ENCODE measurements at regions not wholly inside any gene's neighbourhood (a gene's known extent, or its start where the extent isn't known, plus 50 kb on each side); places are given as distances from the start of the nearest gene placed in this dataset.
A peak's percentile ranks its signal among the peaks of the same experiment; 100 is the strongest.

DNA sequence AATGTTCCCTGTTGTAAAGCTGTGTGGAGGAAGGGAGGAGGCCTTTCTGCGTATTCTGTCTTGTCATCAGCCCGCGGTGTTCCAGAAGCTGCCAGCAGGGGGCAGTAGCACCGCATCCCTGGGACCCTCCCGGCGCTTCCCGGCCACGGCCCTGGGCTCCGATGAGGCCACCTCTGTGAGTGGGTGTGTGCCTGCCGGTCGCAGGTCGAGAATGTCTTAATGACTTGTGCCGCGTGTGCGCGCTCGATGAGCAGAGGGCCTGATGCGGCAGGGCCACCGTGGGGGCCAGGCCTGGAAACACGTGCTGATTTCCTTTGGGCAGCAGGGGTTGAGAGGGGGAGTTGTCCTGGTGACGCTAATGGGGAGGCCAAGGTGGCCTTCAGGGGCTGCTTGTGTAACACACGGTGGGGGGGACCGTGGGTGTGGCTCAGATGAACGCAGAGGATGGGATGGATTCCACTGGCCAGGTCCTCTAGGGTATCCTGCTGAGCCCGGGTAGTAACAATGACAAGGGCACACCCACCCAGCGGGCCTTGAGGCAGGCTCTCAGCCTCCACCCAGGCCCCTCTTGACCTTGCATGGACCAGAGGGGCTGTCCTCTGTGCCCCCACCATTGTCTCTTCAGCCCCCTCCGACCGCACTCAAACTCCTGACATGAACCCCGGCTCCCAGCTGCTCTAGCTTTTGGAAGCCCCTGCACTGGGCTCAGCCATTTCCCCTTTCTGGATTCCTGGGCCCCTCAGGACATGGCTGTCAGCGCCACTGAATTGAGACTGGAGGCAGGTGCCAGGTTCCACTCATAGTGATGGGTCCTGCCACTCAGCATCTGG, 135.9 kb upstream of the PODXL start (continued):
- no peak for TF ChIP-seq NFYB (IDR thresholded peaks at IDR 0.05; ENCODE audit: extremely low read depth, insufficient read length)
- no peak for TF ChIP-seq HMG20A (CRISPR knock-in tag; conservative IDR thresholded peaks at IDR 0.05)
- peak; percentile 19 for TF ChIP-seq HNRNPLL (IDR thresholded peaks at IDR 0.05; ENCODE audit: low read depth, low read length, poor library complexity, severe bottlenecking)
- peak; percentile 70; the same call in 1 of the 2 replicates for TF ChIP-seq ZBTB7A (IDR thresholded peaks at IDR 0.05; ENCODE audit: borderline replicate concordance, control insufficient read depth, low read depth, low read length)
- TF ChIP-seq, protein P1, sequence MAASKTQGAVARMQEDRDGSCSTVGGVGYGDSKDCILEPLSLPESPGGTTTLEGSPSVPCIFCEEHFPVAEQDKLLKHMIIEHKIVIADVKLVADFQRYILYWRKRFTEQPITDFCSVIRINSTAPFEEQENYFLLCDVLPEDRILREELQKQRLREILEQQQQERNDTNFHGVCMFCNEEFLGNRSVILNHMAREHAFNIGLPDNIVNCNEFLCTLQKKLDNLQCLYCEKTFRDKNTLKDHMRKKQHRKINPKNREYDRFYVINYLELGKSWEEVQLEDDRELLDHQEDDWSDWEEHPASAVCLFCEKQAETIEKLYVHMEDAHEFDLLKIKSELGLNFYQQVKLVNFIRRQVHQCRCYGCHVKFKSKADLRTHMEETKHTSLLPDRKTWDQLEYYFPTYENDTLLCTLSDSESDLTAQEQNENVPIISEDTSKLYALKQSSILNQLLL (CRISPR knock-in tag; IDR thresholded peaks at IDR 0.05; ENCODE audit: borderline replicate concordance), result no peak
- TF ChIP-seq TEAD4 (IDR thresholded peaks at IDR 0.05; ENCODE audit: low read length), result no peak
- TF ChIP-seq TEAD4 (CRISPR knock-in tag; IDR thresholded peaks at IDR 0.05; ENCODE audit: borderline replicate concordance), result peak; percentile 76; the same call in 1 of the 2 replicates
- TF ChIP-seq, protein P2, sequence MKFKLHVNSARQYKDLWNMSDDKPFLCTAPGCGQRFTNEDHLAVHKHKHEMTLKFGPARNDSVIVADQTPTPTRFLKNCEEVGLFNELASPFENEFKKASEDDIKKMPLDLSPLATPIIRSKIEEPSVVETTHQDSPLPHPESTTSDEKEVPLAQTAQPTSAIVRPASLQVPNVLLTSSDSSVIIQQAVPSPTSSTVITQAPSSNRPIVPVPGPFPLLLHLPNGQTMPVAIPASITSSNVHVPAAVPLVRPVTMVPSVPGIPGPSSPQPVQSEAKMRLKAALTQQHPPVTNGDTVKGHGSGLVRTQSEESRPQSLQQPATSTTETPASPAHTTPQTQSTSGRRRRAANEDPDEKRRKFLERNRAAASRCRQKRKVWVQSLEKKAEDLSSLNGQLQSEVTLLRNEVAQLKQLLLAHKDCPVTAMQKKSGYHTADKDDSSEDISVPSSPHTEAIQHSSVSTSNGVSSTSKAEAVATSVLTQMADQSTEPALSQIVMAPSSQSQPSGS (CRISPR knock-in tag; IDR thresholded peaks at IDR 0.05), result 0 out of 2 replicates have a peak, but pooled peaks have one; percentile 33
- no peak for TF ChIP-seq ZNF79 (CRISPR knock-in tag; IDR thresholded peaks at IDR 0.05; ENCODE audit: low read depth)
- TF ChIP-seq MCM3 (IDR thresholded peaks at IDR 0.05), result no peak
- TF ChIP-seq GATA2 (CRISPR knock-in tag; IDR thresholded peaks at IDR 0.05), result no peak
- TF ChIP-seq SIRT6 (IDR thresholded peaks at IDR 0.05; ENCODE audit: low read depth, low read length), result no peak
- no peak for TF ChIP-seq YY1 (IDR thresholded peaks at IDR 0.05; ENCODE audit: borderline replicate concordance in 1 of 3, control insufficient read depth in 1 of 3, extremely low read depth in 1 of 3, insufficient read depth in 3 of 3, insufficient read length in 1 of 3, insufficient replicate concordance in 2 of 3, low read depth in 1 of 3, low read length in 2 of 3)
- peak; percentile 47; the same call in 1 of the 2 replicates for TF ChIP-seq ZNF282 (CRISPR knock-in tag; IDR thresholded peaks at IDR 0.05)
- TF ChIP-seq ZNF324 (CRISPR knock-in tag; IDR thresholded peaks at IDR 0.05), result no peak
